ENCODE measurements at regions not wholly inside any gene's neighbourhood (a gene's known extent, or its start where the extent isn't known, plus 50 kb on each side); places are given as distances from the start of the nearest gene placed in this dataset.

DNA sequence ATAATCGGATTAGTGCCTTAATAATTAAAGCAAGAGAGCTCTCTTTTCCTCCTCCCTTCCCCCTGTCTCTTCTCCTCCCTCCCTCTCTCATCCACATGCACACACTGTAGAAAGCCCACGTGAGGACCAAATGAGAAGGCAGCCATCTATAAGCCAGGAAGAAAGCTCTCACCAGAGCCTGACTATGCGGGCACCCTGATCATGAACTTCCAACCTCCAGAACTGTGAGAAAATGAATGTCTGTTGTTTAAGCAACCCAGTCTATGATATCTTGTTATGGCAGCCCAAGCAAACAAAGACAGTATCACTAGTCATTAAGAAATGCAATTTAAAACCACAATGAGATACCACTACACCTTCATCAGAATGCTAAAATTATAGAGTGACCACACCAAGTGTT lies 220.3 kb downstream of the EN1 start (continued):
- TF ChIP-seq ZNF217 (CRISPR knock-in tag; IDR thresholded peaks at IDR 0.05) (no peak), HDAC6 (IDR thresholded peaks at IDR 0.05; ENCODE audit: low read depth, low read length) (no peak), POLR2A (conservative IDR thresholded peaks at IDR 0.05) (no peak), EGR1 (conservative IDR thresholded peaks at IDR 0.05) (no peak), SREBF2 (CRISPR knock-in tag; IDR thresholded peaks at IDR 0.05) (no peak), MTA1 (IDR thresholded peaks at IDR 0.05; ENCODE audit: borderline replicate concordance) (no peak)
- TF ChIP-seq, protein P1, sequence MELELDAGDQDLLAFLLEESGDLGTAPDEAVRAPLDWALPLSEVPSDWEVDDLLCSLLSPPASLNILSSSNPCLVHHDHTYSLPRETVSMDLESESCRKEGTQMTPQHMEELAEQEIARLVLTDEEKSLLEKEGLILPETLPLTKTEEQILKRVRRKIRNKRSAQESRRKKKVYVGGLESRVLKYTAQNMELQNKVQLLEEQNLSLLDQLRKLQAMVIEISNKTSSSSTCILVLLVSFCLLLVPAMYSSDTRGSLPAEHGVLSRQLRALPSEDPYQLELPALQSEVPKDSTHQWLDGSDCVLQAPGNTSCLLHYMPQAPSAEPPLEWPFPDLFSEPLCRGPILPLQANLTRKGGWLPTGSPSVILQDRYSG (tag; conservative IDR thresholded peaks at IDR 0.05; ENCODE audit: low read depth): no peak

DNA sequence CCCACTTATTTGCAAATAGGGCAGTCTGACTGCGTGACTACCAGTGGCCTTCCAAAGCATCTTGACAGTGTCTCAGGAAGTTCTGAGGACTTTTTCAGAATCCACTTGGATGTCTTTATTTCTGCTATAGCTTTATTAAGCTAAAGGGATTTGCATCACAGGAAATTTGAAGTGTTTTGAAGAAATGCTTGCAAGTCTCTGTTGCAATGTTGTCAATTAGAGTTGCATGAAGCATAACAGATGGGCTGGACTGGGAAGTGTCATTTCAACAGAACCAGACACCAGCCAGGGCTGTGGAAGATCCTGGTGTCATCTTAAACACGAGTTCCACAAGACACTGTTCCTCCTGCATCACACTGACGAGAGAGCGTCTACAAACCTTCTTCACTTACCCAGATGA lies 224.5 kb downstream of the EN1 start:
- DNase-seq (ENCODE audit: extremely low read depth in 1 of 4, low spot score in 3 of 4) (no peak), FAIRE-seq (no peak), ATAC-seq (no peak)
- intact Hi-C loops (cut with micrococcal nuclease): no loop called here
- Histone ChIP-seq H4K20me1 (replicated peaks; ENCODE audit: control insufficient read depth, insufficient read depth, low read length) (no peaks in the 10 kb centered on the region), H2AFZ (ENCODE audit: low read depth, low read length) (no peak overlapping the region), H3K27ac (ENCODE audit: extremely low read depth, low read depth, low read length) (no peak overlapping the region), H3K9ac (ENCODE audit: insufficient read depth in 1 of 2, low read depth in 2 of 2, low read length in 2 of 2) (no peak overlapping the region), H3K9me1 (ENCODE audit: control insufficient read depth, insufficient read depth, low read length) (no peaks in the 10 kb centered on the region), H3K4me1 (replicated peaks in 1 of 2; ENCODE audit: control insufficient read depth in 2 of 2, insufficient read depth in 2 of 2, low read length in 2 of 2) (no peaks in the 10 kb centered on the region), H3K79me2 (ENCODE audit: control insufficient read depth, insufficient read depth, low read length) (no peaks in the 10 kb centered on the region), H3K9me3 (replicated peaks; ENCODE audit: control insufficient read depth, insufficient read depth, low read depth, low read length) (no peaks in the 10 kb centered on the region), H3K36me3 (ENCODE audit: control insufficient read depth, insufficient read depth, low read length) (no peaks in the 10 kb centered on the region), H3K4me3 (no peak overlapping the region), H3K4me2 (ENCODE audit: insufficient read depth, low read length) (no peak overlapping the region), H3K27me3 (ENCODE audit: control insufficient read depth in 2 of 2, insufficient read depth in 2 of 2, low read length in 2 of 2) (peaks cover 7 to 15% of the 10 kb centered on the region in 2 experiments; a peak in 3 of 5 replicates)
- ChIA-PET CTCF (ENCODE audit: low intra/inter-chr PET ratio) (no interaction called here), POLR2A (no interaction called here)
- in situ Hi-C loops (cut with MboI): no loop called here
- 0% methylated on average over 4 of the region's 4 CpGs for WGBS (ENCODE audit: insufficient coverage, low coverage, missing lambda C conversion rate)
- no TSS peak for BruUV-seq (replicated peaks)
- TF ChIP-seq, protein P2, sequence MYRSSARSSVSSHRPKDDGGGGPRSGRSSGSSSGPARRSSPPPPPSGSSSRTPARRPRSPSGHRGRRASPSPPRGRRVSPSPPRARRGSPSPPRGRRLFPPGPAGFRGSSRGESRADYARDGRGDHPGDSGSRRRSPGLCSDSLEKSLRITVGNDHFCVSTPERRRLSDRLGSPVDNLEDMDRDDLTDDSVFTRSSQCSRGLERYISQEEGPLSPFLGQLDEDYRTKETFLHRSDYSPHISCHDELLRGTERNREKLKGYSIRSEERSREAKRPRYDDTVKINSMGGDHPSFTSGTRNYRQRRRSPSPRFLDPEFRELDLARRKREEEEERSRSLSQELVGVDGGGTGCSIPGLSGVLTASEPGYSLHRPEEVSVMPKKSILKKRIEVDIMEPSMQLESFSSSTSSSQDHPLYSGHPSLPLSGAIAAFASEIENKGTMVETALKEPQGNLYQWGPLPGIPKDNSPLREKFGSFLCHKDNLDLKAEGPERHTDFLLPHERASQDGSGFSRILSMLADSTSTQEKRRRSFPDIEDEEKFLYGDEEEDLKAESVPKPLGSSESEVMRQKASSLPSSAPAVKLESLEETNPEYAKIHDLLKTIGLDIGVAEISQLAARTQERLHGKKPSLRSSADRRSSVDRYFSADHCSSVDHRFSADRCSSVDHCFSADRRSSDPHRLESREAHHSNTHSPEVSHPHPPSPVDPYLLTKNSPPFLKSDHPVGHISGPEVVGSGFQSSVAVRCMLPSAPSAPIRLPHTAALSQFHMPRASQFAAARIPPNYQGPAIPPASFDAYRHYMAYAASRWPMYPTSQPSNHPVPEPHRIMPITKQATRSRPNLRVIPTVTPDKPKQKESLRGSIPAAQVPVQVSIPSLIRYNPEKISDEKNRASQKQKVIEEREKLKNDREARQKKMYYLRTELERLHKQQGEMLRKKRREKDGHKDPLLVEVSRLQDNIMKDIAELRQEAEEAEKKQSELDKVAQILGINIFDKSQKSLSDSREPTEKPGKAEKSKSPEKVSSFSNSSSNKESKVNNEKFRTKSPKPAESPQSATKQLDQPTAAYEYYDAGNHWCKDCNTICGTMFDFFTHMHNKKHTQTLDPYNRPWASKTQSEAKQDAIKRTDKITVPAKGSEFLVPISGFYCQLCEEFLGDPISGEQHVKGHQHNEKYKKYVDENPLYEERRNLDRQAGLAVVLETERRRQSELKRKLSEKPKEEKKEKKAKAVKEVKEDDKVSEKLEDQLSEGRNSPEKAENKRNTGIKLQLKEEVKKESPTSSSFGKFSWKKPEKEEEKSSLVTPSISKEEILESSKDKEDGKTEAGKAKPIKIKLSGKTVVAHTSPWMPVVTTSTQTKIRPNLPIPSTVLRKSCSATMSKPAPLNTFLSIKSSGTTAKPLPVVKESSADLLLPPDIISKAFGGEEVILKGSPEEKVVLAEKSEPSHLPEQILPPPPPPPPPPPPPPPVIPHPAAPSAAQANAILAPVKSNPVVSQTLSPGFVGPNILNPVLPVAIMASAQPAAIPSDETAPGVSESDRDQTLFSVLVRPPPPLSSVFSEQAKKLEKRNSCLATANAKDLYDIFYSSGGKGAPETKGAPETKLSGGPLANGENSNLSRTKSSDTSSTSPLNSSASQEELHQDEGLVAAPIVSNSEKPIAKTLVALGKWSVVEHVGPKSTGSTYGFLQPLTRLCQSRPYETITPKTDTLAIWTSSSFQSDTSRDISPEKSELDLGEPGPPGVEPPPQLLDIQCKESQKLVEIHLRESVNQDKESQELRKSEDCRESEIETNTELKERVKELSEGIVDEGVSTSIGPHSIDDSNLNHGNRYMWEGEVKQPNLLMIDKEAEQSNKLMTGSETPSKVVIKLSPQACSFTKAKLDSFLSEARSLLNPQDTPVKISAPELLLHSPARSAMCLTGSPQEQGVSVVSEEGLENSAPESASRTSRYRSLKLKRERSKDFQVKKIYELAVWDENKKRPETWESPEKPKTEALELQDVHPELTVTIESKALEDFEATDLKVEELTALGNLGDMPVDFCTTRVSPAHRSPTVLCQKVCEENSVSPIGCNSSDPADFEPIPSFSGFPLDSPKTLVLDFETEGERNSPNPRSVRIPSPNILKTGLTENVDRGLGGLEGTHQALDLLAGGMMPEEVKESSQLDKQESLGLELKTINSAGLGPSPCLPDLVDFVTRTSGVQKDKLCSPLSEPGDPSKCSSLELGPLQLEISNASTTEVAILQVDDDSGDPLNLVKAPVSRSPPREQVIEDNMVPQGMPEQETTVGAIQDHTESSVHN (IDR thresholded peaks at IDR 0.05; ENCODE audit: borderline replicate concordance in 1 of 2, low read depth in 1 of 2): no peak
- TF ChIP-seq CHD4 (IDR thresholded peaks at IDR 0.05; ENCODE audit: insufficient read depth, insufficient replicate concordance, low read depth, low read length, poor library complexity, severe bottlenecking) (no peak), MTA2 (IDR thresholded peaks at IDR 0.05; ENCODE audit: low read depth) (no peak), NR2C2 (CRISPR knock-in tag; IDR thresholded peaks at IDR 0.05) (no peak), NR2C2 (tag; IDR thresholded peaks at IDR 0.05) (no peak)

Data from K562 (cell line).